ENCODE measurements at regions not wholly inside any gene's neighbourhood (a gene's known extent, or its start where the extent isn't known, plus 50 kb on each side); places are given as distances from the start of the nearest gene placed in this dataset.
"Not testable (repeated sequence)": the region's sequence is repeated elsewhere in the genome, so short reads cannot be mapped to it uniquely, and the experiment has no call there.

GRCh38 chr5:84746280-84746679 is 361.6 kb upstream of the EDIL3 start:
- not testable (repeated sequence) for TF ChIP-seq USF2 (IDR thresholded peaks at IDR 0.05; ENCODE audit: borderline replicate concordance, low read depth, low read length); BRCA1 (IDR thresholded peaks at IDR 0.05; ENCODE audit: low read depth, low read length); ESRRA (IDR thresholded peaks at IDR 0.05; ENCODE audit: low read length); CTCF (IDR thresholded peaks at IDR 0.05 in 2 of 3, conservative IDR thresholded peaks at IDR 0.05 in 1 of 3; ENCODE audit: control insufficient read depth in 2 of 3, extremely low read depth in 1 of 3, insufficient read depth in 1 of 3, low read depth in 3 of 3, low read length in 3 of 3); PRDM15 (CRISPR knock-in tag; IDR thresholded peaks at IDR 0.05); SRF (IDR thresholded peaks at IDR 0.05; ENCODE audit: low read depth in 2 of 2, low read length in 2 of 2); MYC (IDR thresholded peaks at IDR 0.05; ENCODE audit: insufficient read depth, insufficient read length, insufficient replicate concordance, low read length, severe bottlenecking); YY1 (IDR thresholded peaks at IDR 0.05; ENCODE audit: low read depth, low read length); NRF1 (conservative IDR thresholded peaks at IDR 0.05; ENCODE audit: low read depth, low read length); FOXK2 (IDR thresholded peaks at IDR 0.05); CBX3 (IDR thresholded peaks at IDR 0.05; ENCODE audit: borderline replicate concordance, low read depth); GABPA (IDR thresholded peaks at IDR 0.05; ENCODE audit: low read depth); E2F4 (IDR thresholded peaks at IDR 0.05; ENCODE audit: low read depth, low read length)
